RWPE1 (cell line): ENCODE measurements at regions not wholly inside any gene's neighbourhood (a gene's known extent, or its start where the extent isn't known, plus 50 kb on each side); places are given as distances from the start of the nearest gene placed in this dataset.
A peak's percentile ranks its signal among the peaks of the same experiment; 100 is the strongest.

Source experiments
- CTCF ChIA-PET: fragments of 350-600 bp; sonication (Branson Sonifier 250); formaldehyde crosslinking; extraction: SDS; loops from one replicate; lab custom pipeline; 2021; lab: Yijun Ruan, JAX
- POLR2A ChIA-PET: fragments of 400-600 bp; formaldehyde crosslinking; extraction: SDS; loops from one replicate; lab custom pipeline; 2020; ENCODE audit warnings: antibody characterized with exemption; ENCODE audit not compliant: low non-redundant PET; lab: Yijun Ruan, JAX
- DNase-seq: peaks from one replicate; pipeline ENCODE4 v3.0.0; 2012; ENCODE audit warnings: low spot score
- H3K27ac ChIP-seq: fragments of 450-650 bp; 2 replicates; pipeline ENCODE4 v1.5.1; 2017
- CTCF ChIP-seq: fragments of 450-650 bp; conservative IDR thresholded peaks from 2 replicates; pipeline ENCODE4 v1.5.1; 2017; ENCODE audit warnings: low read depth, mild to moderate bottlenecking

DNA sequence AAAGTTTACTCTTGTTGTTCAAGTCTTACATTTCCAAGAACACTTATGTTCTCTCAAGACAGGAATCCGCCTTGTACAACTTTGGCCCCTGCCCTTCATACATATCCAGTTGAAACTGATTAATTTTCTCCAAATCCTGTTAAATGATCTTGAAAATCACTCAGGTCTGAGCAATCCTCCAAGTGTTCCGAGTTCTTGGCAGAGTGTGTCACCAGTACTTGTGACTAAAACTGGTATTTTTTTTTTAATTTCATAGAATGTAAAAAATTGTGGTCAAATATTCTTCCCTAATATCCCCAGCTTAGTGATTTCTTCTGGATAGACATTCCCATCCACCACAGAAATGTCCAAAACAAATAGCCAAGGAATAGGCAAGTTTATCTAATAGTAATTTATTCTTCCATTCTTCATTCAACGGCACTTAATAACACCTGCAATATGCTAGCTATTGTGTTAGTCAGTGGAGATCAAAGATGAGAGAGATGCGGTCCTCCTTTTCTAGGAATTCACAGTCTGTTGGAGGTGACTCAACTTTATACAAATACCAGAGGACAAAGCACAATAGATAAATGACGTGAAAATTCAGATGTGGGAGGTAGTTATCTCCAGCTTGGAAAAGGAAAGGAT is 71.4 kb downstream of the DIRAS3 start:
- DNase-seq, result peak; percentile 54
- no peak overlapping the region for H3K27ac ChIP-seq
- ChIA-PET CTCF (no interaction called here), POLR2A (no interaction called here)
- TF ChIP-seq CTCF, result no peak

- ChIA-PET CTCF (interaction anchor here (0.6 to 0.7 kb wide), 2 partner anchors 217 to 958 kb away, joined by 3 read pairs; no protein-coding TSS in a partner anchor), POLR2A (no interaction called here)
- no peak for DNase-seq
- H3K27ac ChIP-seq, result no peak overlapping the region
- TF ChIP-seq CTCF, result no peak
Observed at GRCh38 chr1:67977756-67978155, 72.7 kb downstream of the DIRAS3 start.

DNA sequence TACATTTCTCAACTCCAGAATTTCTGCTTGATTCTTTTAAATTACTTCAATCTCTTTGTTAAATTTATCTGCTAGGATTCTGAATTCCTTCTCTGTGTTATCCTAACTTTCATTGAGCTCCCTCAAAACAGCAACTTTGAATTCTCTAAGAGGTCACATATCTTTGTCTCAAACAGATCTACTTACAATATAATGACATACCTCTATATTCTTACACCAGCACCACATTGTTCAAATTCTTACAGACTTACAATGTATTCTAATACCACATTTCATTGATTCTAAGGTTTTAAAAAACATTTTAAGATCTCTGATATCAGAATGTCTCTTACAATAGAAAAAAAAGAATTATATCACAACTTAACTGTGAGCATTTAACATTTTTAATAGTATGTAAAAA is 77.4 kb downstream of the DIRAS3 start:
- H3K27ac ChIP-seq, result no peak overlapping the region
- ChIA-PET CTCF (interaction anchor here (0.6 kb wide), 1 partner anchor 136 kb away, joined by 3 read pairs; no protein-coding TSS in a partner anchor), POLR2A (no interaction called here)
- TF ChIP-seq CTCF, result no peak
- DNase-seq, result no peak

GRCh38 chr1:67970088-67970487 is 80.3 kb downstream of the DIRAS3 start:
- peak; percentile 71 for DNase-seq
- CTCF ChIA-PET, result no interaction called here
- no peak for TF ChIP-seq CTCF
- POLR2A ChIA-PET, result no interaction called here
- H3K27ac ChIP-seq, result no peak overlapping the region

GRCh38 chr1:67969446-67969845 is 81.0 kb downstream of the DIRAS3 start:
- no peak for TF ChIP-seq CTCF
- ChIA-PET POLR2A (no interaction called here), CTCF (no interaction called here)
- no peak for DNase-seq
- no peak overlapping the region for H3K27ac ChIP-seq

DNA sequence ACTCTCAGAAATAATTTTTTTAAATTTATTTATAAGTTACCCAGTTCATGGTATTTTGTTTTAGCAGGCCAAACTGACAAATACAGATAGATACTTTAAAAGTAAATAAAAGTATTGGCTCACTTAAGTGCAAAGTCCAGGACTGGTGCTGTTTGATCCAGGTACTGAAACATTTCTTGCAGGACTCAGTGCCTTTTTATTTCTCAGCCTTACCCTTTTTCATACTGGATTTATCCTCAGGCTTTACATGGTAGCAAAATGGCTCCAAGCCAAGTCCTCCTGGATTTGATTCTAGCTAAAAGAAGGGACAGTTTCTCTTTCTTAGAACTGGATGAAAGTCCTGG is 83.8 kb downstream of the DIRAS3 start:
- POLR2A ChIA-PET, result no interaction called here
- H3K27ac ChIP-seq, result no peak overlapping the region
- CTCF ChIA-PET, result interaction anchor here (0.6 kb wide), 1 partner anchor 25 kb away, joined by 4 read pairs; no protein-coding TSS in a partner anchor
- TF ChIP-seq CTCF, result no peak
- DNase-seq, result no peak
